ENCODE measurements at regions not wholly inside any gene's neighbourhood (a gene's known extent, or its start where the extent isn't known, plus 50 kb on each side); places are given as distances from the start of the nearest gene placed in this dataset.

DNA sequence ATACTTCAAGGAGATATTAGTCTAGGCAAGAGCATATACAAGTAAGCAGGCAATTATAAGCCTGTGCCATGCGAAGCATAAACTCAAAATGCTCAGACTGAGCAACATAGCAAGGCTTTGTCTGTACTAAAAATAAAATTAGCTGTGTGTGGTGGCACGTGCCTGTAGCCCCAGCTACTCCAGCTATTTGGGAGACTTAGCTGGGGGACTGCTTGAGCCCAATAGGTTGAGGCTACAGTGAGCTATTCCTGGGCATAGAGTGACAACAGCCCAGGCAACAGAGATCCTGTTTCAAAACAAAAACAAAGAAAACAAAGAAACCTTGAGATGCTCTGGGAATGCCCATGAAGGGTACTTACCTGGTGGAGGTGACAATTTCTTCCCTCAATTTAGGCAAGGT is 130.5 kb upstream of the ZNF608 start:
- CTCF ChIA-PET, result no interaction called here
- intact Hi-C loops (cut with micrococcal nuclease; ENCODE audit: unreplicated experiment) (no loop called here), in situ Hi-C loops (cut with HindIII; ENCODE audit: low pct_unique_long_range_greater_than_20kb, low sequenced_read_pairs) (no loop called here)
- TF ChIP-seq POLR2AphosphoS5 (IDR thresholded peaks at IDR 0.05; ENCODE audit: low read depth, low read length) (no peak), SIN3A (IDR thresholded peaks at IDR 0.05; ENCODE audit: borderline replicate concordance, insufficient read depth, low read depth, low read length) (no peak), TCF7L2 (IDR thresholded peaks at IDR 0.05; ENCODE audit: low read depth, low read length) (no peak)
- TF ChIP-seq, protein P1, sequence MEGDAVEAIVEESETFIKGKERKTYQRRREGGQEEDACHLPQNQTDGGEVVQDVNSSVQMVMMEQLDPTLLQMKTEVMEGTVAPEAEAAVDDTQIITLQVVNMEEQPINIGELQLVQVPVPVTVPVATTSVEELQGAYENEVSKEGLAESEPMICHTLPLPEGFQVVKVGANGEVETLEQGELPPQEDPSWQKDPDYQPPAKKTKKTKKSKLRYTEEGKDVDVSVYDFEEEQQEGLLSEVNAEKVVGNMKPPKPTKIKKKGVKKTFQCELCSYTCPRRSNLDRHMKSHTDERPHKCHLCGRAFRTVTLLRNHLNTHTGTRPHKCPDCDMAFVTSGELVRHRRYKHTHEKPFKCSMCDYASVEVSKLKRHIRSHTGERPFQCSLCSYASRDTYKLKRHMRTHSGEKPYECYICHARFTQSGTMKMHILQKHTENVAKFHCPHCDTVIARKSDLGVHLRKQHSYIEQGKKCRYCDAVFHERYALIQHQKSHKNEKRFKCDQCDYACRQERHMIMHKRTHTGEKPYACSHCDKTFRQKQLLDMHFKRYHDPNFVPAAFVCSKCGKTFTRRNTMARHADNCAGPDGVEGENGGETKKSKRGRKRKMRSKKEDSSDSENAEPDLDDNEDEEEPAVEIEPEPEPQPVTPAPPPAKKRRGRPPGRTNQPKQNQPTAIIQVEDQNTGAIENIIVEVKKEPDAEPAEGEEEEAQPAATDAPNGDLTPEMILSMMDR (IDR thresholded peaks at IDR 0.05), result no peak
- TF ChIP-seq, protein P2, sequence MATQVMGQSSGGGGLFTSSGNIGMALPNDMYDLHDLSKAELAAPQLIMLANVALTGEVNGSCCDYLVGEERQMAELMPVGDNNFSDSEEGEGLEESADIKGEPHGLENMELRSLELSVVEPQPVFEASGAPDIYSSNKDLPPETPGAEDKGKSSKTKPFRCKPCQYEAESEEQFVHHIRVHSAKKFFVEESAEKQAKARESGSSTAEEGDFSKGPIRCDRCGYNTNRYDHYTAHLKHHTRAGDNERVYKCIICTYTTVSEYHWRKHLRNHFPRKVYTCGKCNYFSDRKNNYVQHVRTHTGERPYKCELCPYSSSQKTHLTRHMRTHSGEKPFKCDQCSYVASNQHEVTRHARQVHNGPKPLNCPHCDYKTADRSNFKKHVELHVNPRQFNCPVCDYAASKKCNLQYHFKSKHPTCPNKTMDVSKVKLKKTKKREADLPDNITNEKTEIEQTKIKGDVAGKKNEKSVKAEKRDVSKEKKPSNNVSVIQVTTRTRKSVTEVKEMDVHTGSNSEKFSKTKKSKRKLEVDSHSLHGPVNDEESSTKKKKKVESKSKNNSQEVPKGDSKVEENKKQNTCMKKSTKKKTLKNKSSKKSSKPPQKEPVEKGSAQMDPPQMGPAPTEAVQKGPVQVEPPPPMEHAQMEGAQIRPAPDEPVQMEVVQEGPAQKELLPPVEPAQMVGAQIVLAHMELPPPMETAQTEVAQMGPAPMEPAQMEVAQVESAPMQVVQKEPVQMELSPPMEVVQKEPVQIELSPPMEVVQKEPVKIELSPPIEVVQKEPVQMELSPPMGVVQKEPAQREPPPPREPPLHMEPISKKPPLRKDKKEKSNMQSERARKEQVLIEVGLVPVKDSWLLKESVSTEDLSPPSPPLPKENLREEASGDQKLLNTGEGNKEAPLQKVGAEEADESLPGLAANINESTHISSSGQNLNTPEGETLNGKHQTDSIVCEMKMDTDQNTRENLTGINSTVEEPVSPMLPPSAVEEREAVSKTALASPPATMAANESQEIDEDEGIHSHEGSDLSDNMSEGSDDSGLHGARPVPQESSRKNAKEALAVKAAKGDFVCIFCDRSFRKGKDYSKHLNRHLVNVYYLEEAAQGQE (IDR thresholded peaks at IDR 0.05; ENCODE audit: insufficient read depth in 1 of 2, low read depth in 2 of 2, low read length in 1 of 2), result no peak
- no peak overlapping the region for H3K4me3 ChIP-seq (ENCODE audit: low read depth in 2 of 2, low read length in 2 of 2)
- ATAC-seq (no peak), DNase-seq (ENCODE audit: low read depth, low spot score) (no peak)
- no peaks in the 10 kb centered on the region for H3K4me1 ChIP-seq (ENCODE audit: control insufficient read depth, insufficient read depth, low read length)
- no peaks in the 10 kb centered on the region for H3K27me3 ChIP-seq (ENCODE audit: control insufficient read depth, insufficient read depth, low read length)
- no peak overlapping the region for H3K27ac ChIP-seq (ENCODE audit: low read length)
- POLR2A ChIA-PET, result no interaction called here
- BruUV-seq (replicated peaks), result no TSS peak
- H3K9me3 ChIP-seq (ENCODE audit: control insufficient read depth, insufficient read depth, low read depth, low read length), result no peaks in the 10 kb centered on the region
- no peaks in the 10 kb centered on the region for H3K36me3 ChIP-seq (ENCODE audit: control insufficient read depth, insufficient read depth, low read length)

DNA sequence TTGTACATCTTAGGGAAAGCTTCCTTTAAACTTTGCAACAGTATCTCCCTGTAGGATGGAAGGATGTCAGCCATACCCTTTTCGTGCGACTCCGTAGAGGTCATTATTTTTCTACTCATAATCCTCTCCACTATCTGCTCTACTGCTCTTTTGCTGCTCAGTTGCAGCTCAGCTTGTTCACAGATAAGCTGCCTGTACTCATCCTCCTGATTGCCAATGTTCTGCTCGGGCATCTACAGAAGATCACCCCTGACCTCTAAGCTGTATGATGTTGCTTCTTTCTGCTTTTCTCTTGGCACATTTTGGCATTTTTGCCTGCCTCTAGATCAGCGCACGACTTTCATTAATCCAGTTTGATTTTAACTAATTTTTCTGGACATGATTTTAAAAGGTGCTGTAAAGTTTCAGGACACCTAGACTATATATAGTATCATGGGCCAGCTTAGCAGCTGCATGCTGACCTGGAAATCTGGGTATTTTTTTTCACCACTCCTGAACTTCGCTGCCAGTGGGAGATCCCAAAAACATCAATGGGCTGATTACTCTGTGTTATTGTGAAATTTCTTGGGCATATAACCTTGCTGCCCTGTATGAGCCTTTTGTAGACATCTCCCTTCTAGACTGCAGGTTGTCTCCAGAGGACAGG is 131.2 kb upstream of the ZNF608 start:
- no peaks in the 10 kb centered on the region for H3K9me3 ChIP-seq (ENCODE audit: control insufficient read depth, insufficient read depth, low read depth, low read length)
- intact Hi-C loops (cut with micrococcal nuclease; ENCODE audit: unreplicated experiment), result no loop called here
- no peaks in the 10 kb centered on the region for H3K36me3 ChIP-seq (ENCODE audit: control insufficient read depth, insufficient read depth, low read length)
- H3K27me3 ChIP-seq (ENCODE audit: control insufficient read depth, insufficient read depth, low read length), result no peaks in the 10 kb centered on the region
- CTCF ChIA-PET, result no interaction called here
- no peak for ATAC-seq
- POLR2A ChIA-PET, result no interaction called here
- in situ Hi-C loops (cut with HindIII; ENCODE audit: low pct_unique_long_range_greater_than_20kb, low sequenced_read_pairs), result no loop called here
- H3K4me3 ChIP-seq (ENCODE audit: low read depth in 2 of 2, low read length in 2 of 2), result no peak overlapping the region
- TF ChIP-seq SIN3A (IDR thresholded peaks at IDR 0.05; ENCODE audit: borderline replicate concordance, insufficient read depth, low read depth, low read length) (no peak), POLR2AphosphoS5 (IDR thresholded peaks at IDR 0.05; ENCODE audit: low read depth, low read length) (no peak), TCF7L2 (IDR thresholded peaks at IDR 0.05; ENCODE audit: low read depth, low read length) (no peak)
- TF ChIP-seq, protein P2 (IDR thresholded peaks at IDR 0.05; ENCODE audit: insufficient read depth in 1 of 2, low read depth in 2 of 2, low read length in 1 of 2), result no peak
- TF ChIP-seq, protein P1 (IDR thresholded peaks at IDR 0.05), result no peak
- no peaks in the 10 kb centered on the region for H3K4me1 ChIP-seq (ENCODE audit: control insufficient read depth, insufficient read depth, low read length)
- no peak overlapping the region for H3K27ac ChIP-seq (ENCODE audit: low read length)
- no TSS peak for BruUV-seq (replicated peaks)
- no peak for DNase-seq (ENCODE audit: low read depth, low spot score)
